ENCODE measurements at regions not wholly inside any gene's neighbourhood (a gene's known extent, or its start where the extent isn't known, plus 50 kb on each side); places are given as distances from the start of the nearest gene placed in this dataset.

DNA sequence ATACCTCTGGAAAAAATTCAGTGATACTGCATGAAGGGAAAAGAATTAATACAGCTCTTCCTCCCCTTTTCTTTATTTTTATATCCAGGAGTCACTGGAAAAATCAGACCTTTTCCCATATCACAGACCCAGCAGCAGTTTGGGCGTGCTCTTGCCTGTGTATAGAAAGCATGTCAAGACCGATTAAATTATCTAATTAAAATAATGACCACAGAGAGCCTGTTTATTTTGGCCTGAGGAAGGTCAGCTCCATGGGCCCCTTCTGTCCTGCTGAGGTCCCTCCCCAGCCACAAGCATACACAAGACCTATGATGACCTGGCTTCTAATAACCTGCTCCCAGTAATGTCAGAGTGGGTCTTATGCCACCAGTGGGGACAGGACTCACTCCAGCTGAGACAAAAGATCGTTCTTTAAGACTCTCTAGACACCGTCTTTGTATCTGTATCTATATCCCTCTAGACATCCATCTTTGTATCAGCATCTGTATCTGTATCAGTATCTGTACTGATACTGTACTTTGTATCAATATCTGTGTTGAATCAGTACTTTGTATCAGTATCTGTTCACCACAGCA is 147.8 kb downstream of the VAPA start:
- H3K4me3 ChIP-seq (ENCODE audit: severe bottlenecking): no peak overlapping the region
- H3K4me1 ChIP-seq (ENCODE audit: insufficient read depth, poor library complexity, severe bottlenecking): peaks cover 23% of the 10 kb centered on the region

GRCh38 chr18:10062302-10063300 is 148.8 kb downstream of the VAPA start:
- no peak for TF ChIP-seq CTCF (IDR thresholded peaks at IDR 0.05; ENCODE audit: poor library complexity, severe bottlenecking)
- no peak overlapping the region for H3K4me3 ChIP-seq (ENCODE audit: severe bottlenecking)
- ATAC-seq (ENCODE audit: low read depth): no peak
- H3K27ac ChIP-seq (ENCODE audit: poor library complexity, severe bottlenecking): no peak overlapping the region
- peaks cover 16% of the 10 kb centered on the region for H3K4me1 ChIP-seq (ENCODE audit: insufficient read depth, poor library complexity, severe bottlenecking)
- DNase-seq (ENCODE audit: low spot score): no peak
- H3K9me3 ChIP-seq (ENCODE audit: severe bottlenecking): no peaks in the 10 kb centered on the region
- no peaks in the 10 kb centered on the region for H3K36me3 ChIP-seq (ENCODE audit: low read depth)
- no peaks in the 10 kb centered on the region for H3K27me3 ChIP-seq (ENCODE audit: insufficient read depth, poor library complexity, severe bottlenecking)

More for the DNA sequence above, 147.8 kb downstream of the VAPA start:
- ATAC-seq (ENCODE audit: low read depth) (no peak), DNase-seq (ENCODE audit: low spot score) (no peak)
- Histone ChIP-seq H3K27ac (ENCODE audit: poor library complexity, severe bottlenecking) (no peak overlapping the region), H3K27me3 (ENCODE audit: insufficient read depth, poor library complexity, severe bottlenecking) (no peaks in the 10 kb centered on the region), H3K9me3 (ENCODE audit: severe bottlenecking) (no peaks in the 10 kb centered on the region), H3K36me3 (ENCODE audit: low read depth) (no peaks in the 10 kb centered on the region)
- no peak for TF ChIP-seq CTCF (IDR thresholded peaks at IDR 0.05; ENCODE audit: poor library complexity, severe bottlenecking)

- DNase-seq (ENCODE audit: low spot score) (no peak), ATAC-seq (ENCODE audit: low read depth) (no peak)
- no peak overlapping the region for H3K4me3 ChIP-seq (ENCODE audit: severe bottlenecking)
- H3K27ac ChIP-seq (ENCODE audit: poor library complexity, severe bottlenecking): no peak overlapping the region
- H3K27me3 ChIP-seq (ENCODE audit: insufficient read depth, poor library complexity, severe bottlenecking): no peaks in the 10 kb centered on the region
- peaks cover 7% of the 10 kb centered on the region for H3K4me1 ChIP-seq (ENCODE audit: insufficient read depth, poor library complexity, severe bottlenecking)
- no peak for TF ChIP-seq CTCF (IDR thresholded peaks at IDR 0.05; ENCODE audit: poor library complexity, severe bottlenecking)
- no peaks in the 10 kb centered on the region for H3K9me3 ChIP-seq (ENCODE audit: severe bottlenecking)
- no peaks in the 10 kb centered on the region for H3K36me3 ChIP-seq (ENCODE audit: low read depth)
Observed at GRCh38 chr18:10063489-10063888, 149.7 kb downstream of the VAPA start.

GRCh38 chr18:10064267-10064666 is 150.5 kb downstream of the VAPA start:
- Histone ChIP-seq H3K27me3 (ENCODE audit: insufficient read depth, poor library complexity, severe bottlenecking) (no peaks in the 10 kb centered on the region), H3K36me3 (ENCODE audit: low read depth) (no peaks in the 10 kb centered on the region), H3K27ac (ENCODE audit: poor library complexity, severe bottlenecking) (no peak overlapping the region), H3K9me3 (ENCODE audit: severe bottlenecking) (no peaks in the 10 kb centered on the region), H3K4me3 (ENCODE audit: severe bottlenecking) (no peak overlapping the region), H3K4me1 (ENCODE audit: insufficient read depth, poor library complexity, severe bottlenecking) (no peaks in the 10 kb centered on the region)
- DNase-seq (ENCODE audit: low spot score): no peak
- ATAC-seq (ENCODE audit: low read depth): no peak
- TF ChIP-seq CTCF (IDR thresholded peaks at IDR 0.05; ENCODE audit: poor library complexity, severe bottlenecking): no peak

All from RWPE2 (cell line).